SU-DHL-6 (cell line): ENCODE measurements at regions not wholly inside any gene's neighbourhood (a gene's known extent, or its start where the extent isn't known, plus 50 kb on each side); places are given as distances from the start of the nearest gene placed in this dataset.

Experiments
- H2AFZ ChIP-seq: fragments of 200-600 bp; sonication (generic); 2 replicates; pipeline ENCODE4 v1.6.1; 2014; ENCODE audit warnings: low read depth, mild to moderate bottlenecking, moderate library complexity, mixed read lengths, antibody characterized with exemption, low read length; ENCODE audit not compliant: severe bottlenecking
- H3F3A ChIP-seq: fragments of 200-600 bp; shearing (Covaris generic); 2 replicates; pipeline ENCODE4 v1.6.0; 2016; ENCODE audit warnings: antibody characterized with exemption, mild to moderate bottlenecking; ENCODE audit not compliant: insufficient read depth
- H3K27ac ChIP-seq: fragments of 200-600 bp; sonication (generic); 2 replicates; pipeline ENCODE4 v1.5.1; 2016; ENCODE audit warnings: low read depth, mild to moderate bottlenecking, low read length, moderate library complexity, mixed read lengths
- H3K27me3 ChIP-seq: fragments of 200-600 bp; sonication (generic), shearing (Covaris generic); 2 replicates; pipeline ENCODE4 v1.6.0; 2014; ENCODE audit warnings: mild to moderate bottlenecking, low read length
- H3K36me3 ChIP-seq: fragments of 200-600 bp; sonication (generic); 2 replicates; pipeline ENCODE4 v1.6.1; 2014; ENCODE audit warnings: mild to moderate bottlenecking, low read length, mixed read lengths
- H3K4me2 ChIP-seq: fragments of 300-600, 200-600 bp; shearing (Covaris generic), sonication (generic); 2 replicates; pipeline ENCODE4 v1.6.0; 2014; ENCODE audit warnings: low read length, low read depth, mild to moderate bottlenecking; ENCODE audit not compliant: poor library complexity, severe bottlenecking
- H3K4me3 ChIP-seq: fragments of 200-600 bp; sonication (generic); 2 replicates; pipeline ENCODE4 v1.5.1; 2014; ENCODE audit warnings: antibody characterized with exemption, low read length, mild to moderate bottlenecking, mixed read lengths; ENCODE audit not compliant: insufficient read depth, poor library complexity, severe bottlenecking
- H3K79me2 ChIP-seq: fragments of 200-600 bp; sonication (generic); 2 replicates; pipeline ENCODE4 v1.6.1; 2014; ENCODE audit warnings: mild to moderate bottlenecking, low read length, moderate library complexity; ENCODE audit not compliant: insufficient read depth
- H3K9ac ChIP-seq: fragments of 200-600 bp; sonication (generic); 2 replicates; pipeline ENCODE4 v1.7.0; 2014; ENCODE audit warnings: mild to moderate bottlenecking, low read length
- H3K9me2 ChIP-seq: fragments of 200-600 bp; sonication (generic); replicated peaks from 2 replicates; pipeline ENCODE4 v1.6.1; 2014; ENCODE audit warnings: low read length; ENCODE audit not compliant: insufficient read depth
- H3K9me3 ChIP-seq: fragments of 200-600 bp; sonication (generic); 2 replicates; pipeline ENCODE4 v1.6.1; 2014; ENCODE audit warnings: low read length, mixed read lengths; ENCODE audit not compliant: insufficient read depth
- H4K20me1 ChIP-seq: fragments of 200-600 bp; sonication (generic); 2 replicates; pipeline ENCODE4 v1.6.1; 2014; ENCODE audit warnings: low read depth, mild to moderate bottlenecking, antibody characterized with exemption, low read length, moderate library complexity, mixed read lengths
- EZH2phosphoT487 ChIP-seq: fragments of 200-600 bp; sonication (generic), shearing (Covaris generic); conservative IDR thresholded peaks from 2 replicates; pipeline ENCODE4 v1.6.1; 2018; ENCODE audit warnings: mild to moderate bottlenecking, antibody characterized with exemption, low read length, moderate library complexity, mixed read lengths
- TF ChIP-seq, protein P1 (sequence below): fragments of 200-600 bp; sonication (generic); IDR thresholded peaks from one replicate; pipeline ENCODE4 v1.5.1; 2017; ENCODE audit warnings: antibody characterized with exemption, mild to moderate bottlenecking, low read length, moderate library complexity; ENCODE audit not compliant: insufficient read depth, poor library complexity, severe bottlenecking

DNA sequence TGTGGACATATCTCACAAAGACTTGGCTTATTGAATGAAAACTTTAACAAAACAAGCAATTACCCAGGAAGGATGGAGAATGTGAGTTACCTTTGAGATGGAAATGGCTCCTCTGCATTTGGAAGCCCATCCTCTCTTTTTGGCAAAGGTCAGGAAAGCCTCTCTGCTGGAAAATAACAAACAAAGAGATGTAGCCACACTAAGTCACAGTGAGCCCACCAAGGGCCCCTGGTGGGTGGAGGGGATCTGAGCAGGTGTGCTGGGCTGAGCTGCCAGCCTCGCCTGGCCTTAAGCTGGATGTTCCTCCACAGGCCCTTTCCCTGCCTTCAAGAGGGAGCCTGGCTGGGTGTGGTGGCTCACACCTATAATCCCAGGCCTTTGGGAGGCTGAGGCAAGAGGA, 269.2 kb downstream of the HNRNPD start:
- no peaks in the 10 kb centered on the region for H3K36me3 ChIP-seq
- TF ChIP-seq EZH2phosphoT487 = no peak
- TF ChIP-seq, protein P1, sequence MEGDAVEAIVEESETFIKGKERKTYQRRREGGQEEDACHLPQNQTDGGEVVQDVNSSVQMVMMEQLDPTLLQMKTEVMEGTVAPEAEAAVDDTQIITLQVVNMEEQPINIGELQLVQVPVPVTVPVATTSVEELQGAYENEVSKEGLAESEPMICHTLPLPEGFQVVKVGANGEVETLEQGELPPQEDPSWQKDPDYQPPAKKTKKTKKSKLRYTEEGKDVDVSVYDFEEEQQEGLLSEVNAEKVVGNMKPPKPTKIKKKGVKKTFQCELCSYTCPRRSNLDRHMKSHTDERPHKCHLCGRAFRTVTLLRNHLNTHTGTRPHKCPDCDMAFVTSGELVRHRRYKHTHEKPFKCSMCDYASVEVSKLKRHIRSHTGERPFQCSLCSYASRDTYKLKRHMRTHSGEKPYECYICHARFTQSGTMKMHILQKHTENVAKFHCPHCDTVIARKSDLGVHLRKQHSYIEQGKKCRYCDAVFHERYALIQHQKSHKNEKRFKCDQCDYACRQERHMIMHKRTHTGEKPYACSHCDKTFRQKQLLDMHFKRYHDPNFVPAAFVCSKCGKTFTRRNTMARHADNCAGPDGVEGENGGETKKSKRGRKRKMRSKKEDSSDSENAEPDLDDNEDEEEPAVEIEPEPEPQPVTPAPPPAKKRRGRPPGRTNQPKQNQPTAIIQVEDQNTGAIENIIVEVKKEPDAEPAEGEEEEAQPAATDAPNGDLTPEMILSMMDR = no peak
- H3K79me2 ChIP-seq = no peaks in the 10 kb centered on the region
- no peak overlapping the region for H3K27ac ChIP-seq
- no peaks in the 10 kb centered on the region for H3K9me3 ChIP-seq
- H3K4me2 ChIP-seq = no peak overlapping the region
- no peak overlapping the region for H2AFZ ChIP-seq
- H3F3A ChIP-seq = no peaks in the 10 kb centered on the region
- no peaks in the 10 kb centered on the region for H3K9me2 ChIP-seq
- H3K27me3 ChIP-seq = no peaks in the 10 kb centered on the region
- H3K4me3 ChIP-seq = no peak overlapping the region
- no peak overlapping the region for H3K9ac ChIP-seq
- H4K20me1 ChIP-seq = no peaks in the 10 kb centered on the region

DNA sequence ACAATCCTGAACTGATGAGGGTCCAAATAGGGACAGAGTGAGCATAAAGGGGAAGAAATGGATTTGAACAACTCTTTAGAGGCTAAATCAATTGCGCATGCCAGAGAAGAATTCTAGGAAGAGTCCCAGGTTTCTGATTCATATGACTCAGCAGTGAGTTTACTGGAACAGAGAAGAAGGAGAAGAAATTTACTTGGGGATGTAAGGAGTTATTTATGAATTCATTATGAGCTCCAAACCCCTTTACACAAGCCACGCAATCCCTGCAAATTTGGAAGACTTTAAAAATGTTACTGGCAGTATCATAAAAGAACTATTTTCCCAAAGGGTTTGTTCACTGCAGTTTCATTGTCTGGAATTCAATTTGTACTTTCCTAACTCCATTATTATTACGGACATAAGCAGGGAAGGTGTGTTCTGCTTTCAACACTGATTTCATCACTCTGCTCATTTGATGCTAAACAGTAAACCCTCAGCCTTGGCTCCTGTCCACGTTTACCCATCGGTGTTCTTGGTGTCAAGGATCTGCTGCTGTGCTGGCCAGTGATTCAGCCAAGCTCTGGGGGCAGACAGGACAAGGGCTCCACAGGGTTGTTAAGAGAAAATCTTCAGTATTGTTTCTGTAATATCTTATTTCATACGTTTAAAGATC, 273.7 kb downstream of the HNRNPD start:
- Histone ChIP-seq H3K27ac (no peak overlapping the region), H3F3A (no peaks in the 10 kb centered on the region), H3K27me3 (no peaks in the 10 kb centered on the region), H3K9me2 (no peaks in the 10 kb centered on the region), H3K9me3 (no peaks in the 10 kb centered on the region), H2AFZ (no peak overlapping the region), H3K4me3 (no peak overlapping the region), H3K9ac (no peak overlapping the region), H4K20me1 (no peaks in the 10 kb centered on the region), H3K4me2 (no peak overlapping the region), H3K36me3 (no peaks in the 10 kb centered on the region), H3K79me2 (no peaks in the 10 kb centered on the region)
- no peak for TF ChIP-seq EZH2phosphoT487

DNA sequence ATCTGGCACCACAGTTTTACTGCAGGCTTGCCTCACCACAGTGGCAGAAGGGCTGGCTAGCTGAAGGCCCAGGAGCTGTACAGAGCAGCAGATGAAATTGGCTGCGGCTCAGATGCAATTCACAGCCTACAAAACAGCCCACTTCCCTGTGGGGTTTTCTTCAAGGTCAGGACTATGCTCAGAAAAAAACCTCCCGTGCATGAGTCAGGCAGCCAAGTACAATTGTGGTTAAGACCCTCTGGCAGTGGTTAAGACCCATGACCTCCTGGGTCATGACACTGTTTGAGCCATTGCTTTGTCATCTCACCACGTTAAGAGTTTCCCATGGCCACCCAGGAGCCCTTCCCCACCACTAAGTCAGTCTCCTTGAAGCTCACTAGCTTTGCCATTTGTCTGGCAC, 276.3 kb downstream of the HNRNPD start:
- Histone ChIP-seq H3K9me2 (no peaks in the 10 kb centered on the region), H3K27ac (no peak overlapping the region), H3K27me3 (no peaks in the 10 kb centered on the region), H3F3A (no peaks in the 10 kb centered on the region), H2AFZ (no peak overlapping the region), H3K36me3 (no peaks in the 10 kb centered on the region), H3K4me2 (no peak overlapping the region), H3K79me2 (no peaks in the 10 kb centered on the region), H3K9me3 (no peaks in the 10 kb centered on the region), H3K4me3 (no peak overlapping the region), H3K9ac (no peak overlapping the region), H4K20me1 (no peaks in the 10 kb centered on the region)
- no peak for TF ChIP-seq EZH2phosphoT487
- TF ChIP-seq, protein P1 = no peak

DNA sequence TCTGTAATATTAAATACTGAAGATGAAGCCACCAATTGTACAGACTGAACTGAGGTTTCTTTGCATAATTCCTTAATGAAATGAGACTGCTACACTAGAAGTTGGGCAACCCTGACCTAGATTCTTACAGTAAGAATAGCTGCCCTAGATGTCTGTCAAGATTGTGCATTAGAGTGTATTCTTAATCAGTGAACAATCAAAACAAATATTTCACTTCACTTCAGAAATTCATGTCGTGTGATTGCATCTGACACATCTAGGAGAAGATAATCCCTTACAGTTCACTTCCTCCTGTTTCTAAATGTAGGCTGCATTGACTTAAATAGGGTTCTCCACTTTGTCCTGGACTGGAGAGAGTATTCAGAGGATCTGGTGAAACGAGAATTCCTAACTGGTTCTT, 283.1 kb downstream of the HNRNPD start:
- H3K4me2 ChIP-seq = no peak overlapping the region
- no peak for TF ChIP-seq EZH2phosphoT487
- TF ChIP-seq, protein P1 = no peak
- no peak overlapping the region for H3K9ac ChIP-seq
- no peaks in the 10 kb centered on the region for H3K79me2 ChIP-seq
- H3K9me3 ChIP-seq = no peaks in the 10 kb centered on the region
- H3K27me3 ChIP-seq = no peaks in the 10 kb centered on the region
- H3K9me2 ChIP-seq = no peaks in the 10 kb centered on the region
- no peaks in the 10 kb centered on the region for H3F3A ChIP-seq
- no peaks in the 10 kb centered on the region for H4K20me1 ChIP-seq
- H3K36me3 ChIP-seq = no peaks in the 10 kb centered on the region
- no peak overlapping the region for H3K4me3 ChIP-seq
- no peak overlapping the region for H3K27ac ChIP-seq
- H2AFZ ChIP-seq = no peak overlapping the region
